GM18870 (cell line): ENCODE measurements at regions not wholly inside any gene's neighbourhood (a gene's known extent, or its start where the extent isn't known, plus 50 kb on each side); places are given as distances from the start of the nearest gene placed in this dataset.

Experiments used
- ATAC-seq: cut with Tn5 transposase; IDR thresholded peaks from one replicate; pipeline ENCODE4 v1.9.1; 2021; ENCODE audit warnings: moderate library complexity; ENCODE audit not compliant: unreplicated experiment

GRCh38 chr1:38721816-38722215 lies 137.8 kb downstream of the RRAGC start:
- ATAC-seq = no peak

GRCh38 chr1:38719880-38720279 lies 139.7 kb downstream of the RRAGC start:
- no peak for ATAC-seq

- no peak for ATAC-seq
Measured at GRCh38 chr1:38718031-38718430, 141.5 kb downstream of the RRAGC start.

GRCh38 chr1:38716229-38716628 lies 143.3 kb downstream of the RRAGC start:
- no peak for ATAC-seq

DNA sequence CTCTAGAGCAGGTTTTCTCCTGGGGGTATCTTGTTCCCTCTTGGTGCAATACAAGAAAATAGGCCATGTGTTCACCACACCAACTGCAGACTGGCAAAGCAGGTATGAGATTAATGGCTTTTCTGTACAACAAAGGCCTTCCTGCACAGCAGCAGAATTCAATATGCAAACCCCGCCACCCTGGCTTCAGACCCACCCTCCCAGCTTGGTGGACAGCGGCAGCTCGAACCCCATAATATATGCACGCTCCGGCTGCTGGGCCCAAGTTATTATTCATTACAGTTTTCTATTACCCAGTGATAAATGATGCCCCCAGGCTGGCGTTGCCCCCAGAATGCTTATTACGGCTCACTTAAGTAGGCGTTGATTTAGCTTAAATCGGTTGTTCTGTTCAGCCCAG lies 144.2 kb downstream of the RRAGC start:
- no peak for ATAC-seq

DNA sequence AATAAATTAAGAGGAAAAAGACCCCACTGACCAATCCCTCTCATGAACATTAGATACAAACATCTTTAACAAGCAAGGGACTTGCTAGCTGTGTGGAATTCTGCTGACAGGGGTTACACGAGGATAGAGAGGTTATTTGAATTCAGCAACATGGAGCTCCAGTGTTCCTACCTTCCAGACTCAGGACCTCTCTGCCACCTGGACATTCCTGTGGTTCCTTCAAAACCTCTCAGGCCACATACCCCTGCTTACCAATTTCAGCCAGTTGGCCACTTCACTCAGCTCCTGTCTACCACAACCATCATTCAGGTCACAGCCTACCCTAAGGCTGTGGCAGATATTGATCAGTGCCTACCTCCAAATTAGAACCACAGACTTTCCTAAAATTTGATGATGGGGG lies 147.5 kb downstream of the RRAGC start:
- no peak for ATAC-seq

DNA sequence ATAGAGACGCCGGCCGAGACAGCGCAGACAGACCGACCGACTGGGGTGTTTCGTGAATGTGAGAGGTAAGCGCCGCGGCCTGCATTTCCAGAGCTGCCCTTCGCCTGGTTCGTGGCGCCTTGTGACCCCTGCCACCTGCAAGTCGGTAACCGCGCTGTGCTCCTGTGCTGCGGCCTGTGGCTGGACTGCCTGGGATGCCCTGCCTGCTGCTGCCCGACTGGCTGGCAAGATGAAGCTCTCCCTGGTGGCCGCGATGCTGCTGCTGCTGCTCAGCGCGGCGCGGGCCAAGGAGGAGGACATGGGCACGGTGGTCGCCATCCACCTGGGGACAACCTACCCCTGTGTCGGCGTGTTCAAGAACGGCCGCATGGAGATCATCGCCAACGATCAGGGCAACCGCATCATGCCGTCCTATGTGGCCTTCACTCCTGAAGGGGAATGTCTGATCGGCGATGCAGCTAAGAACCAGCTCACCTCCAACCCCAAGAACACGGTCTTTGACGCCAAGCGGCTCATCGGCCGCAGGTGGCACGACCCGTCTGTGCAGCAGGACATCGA lies 150.8 kb downstream of the RRAGC start:
- ATAC-seq = no peak

DNA sequence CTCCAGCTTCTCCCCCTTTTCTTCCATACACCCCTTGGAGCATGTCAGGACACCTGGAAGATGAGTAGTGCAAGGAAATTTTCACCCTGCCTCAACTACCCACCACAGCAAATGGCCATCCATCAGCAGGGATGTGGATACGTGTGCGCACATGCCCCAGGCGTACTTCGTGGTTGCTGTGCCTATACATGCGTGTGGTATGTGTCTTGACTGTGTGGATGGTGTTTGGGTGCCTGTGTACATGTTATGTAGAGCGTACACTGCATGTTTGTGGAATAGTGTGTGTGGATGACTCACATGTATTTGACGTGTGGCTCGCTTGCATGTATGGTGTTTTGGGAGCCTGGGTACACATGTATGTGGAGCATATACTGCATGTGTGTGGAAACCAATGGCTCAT lies 158.5 kb downstream of the RRAGC start:
- no peak for ATAC-seq

- ATAC-seq = no peak
Measured at GRCh38 chr1:38700077-38700470, 159.5 kb downstream of the RRAGC start.

DNA sequence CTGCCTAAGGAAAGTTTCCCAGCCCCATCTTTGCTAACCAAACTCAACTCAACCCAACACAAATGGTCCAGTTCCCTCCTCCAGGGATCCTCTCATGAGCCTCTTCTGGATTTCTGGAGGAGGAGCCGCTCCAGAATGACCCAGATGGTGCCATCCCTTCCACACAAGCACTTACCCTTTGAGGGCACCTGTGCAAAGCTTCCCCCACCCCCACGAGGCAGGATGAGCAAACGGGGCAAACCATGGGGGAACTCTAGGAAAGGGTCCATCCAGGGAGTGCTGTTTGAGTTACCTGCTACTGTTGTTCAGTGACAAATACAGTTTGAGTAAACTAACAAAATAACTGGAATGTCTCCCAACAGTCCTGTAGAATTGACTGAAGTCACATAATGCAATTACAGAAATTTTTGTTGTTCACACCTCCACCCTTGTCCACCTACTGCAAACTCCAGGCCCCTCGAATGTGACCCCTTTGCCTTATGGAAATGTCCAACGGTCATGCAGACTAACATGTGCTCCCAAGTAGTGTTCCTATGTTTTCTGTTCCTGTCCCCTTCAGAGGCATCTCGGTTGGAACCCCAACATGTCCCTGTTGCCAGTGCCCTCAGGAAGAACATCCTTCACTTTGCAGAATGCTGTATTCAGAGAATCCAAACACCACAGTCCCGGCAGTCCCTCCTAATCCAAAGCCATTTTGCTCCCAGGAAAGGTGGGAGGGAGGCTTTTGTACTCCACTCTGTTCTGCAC lies 160.1 kb downstream of the RRAGC start:
- no peak for ATAC-seq

GRCh38 chr1:38697387-38697786 lies 162.2 kb downstream of the RRAGC start:
- ATAC-seq = no peak

DNA sequence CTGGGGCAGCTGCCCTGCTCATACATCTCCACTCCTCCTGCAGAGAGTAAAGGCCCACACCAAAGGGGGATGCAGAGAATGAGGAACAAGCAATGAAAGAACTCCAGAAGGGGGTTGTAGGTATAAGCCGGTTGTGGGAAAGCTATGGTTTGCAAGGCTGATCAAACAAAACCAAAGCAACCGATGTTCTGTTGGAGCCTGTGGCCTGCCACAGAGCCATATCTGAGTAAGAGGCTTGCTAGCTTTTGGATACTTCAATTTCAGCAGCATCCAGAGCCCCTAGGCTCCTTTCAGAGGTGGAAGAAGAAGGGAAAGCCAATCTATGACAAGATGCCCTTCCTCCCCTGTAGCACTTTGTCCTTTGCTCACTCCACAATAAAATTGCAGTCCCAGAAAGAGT lies 163.2 kb downstream of the RRAGC start:
- ATAC-seq = no peak

GRCh38 chr1:38693759-38694158 lies 165.8 kb downstream of the RRAGC start:
- no peak for ATAC-seq

DNA sequence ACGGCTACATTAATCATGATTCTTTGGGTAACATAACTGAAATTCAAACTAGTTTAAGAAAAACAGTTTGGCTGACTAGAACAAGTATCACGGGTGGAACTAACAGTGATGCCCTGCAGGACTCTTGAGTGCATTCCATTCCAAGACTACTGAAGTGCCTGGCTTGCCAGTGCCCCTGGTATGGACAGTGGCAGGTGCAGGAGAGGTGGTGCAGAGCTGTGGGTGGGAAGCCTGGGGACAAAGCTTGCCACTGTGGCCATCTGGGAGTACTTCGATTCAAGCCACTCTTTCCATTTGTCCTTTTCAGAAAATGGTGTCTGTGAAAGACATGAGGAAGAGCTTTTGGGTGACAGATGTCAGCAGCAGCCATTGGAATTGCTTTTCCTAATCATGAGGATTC lies 166.5 kb downstream of the RRAGC start:
- ATAC-seq = no peak

- ATAC-seq = no peak
Measured at GRCh38 chr1:38690790-38691449, 168.7 kb downstream of the RRAGC start.

DNA sequence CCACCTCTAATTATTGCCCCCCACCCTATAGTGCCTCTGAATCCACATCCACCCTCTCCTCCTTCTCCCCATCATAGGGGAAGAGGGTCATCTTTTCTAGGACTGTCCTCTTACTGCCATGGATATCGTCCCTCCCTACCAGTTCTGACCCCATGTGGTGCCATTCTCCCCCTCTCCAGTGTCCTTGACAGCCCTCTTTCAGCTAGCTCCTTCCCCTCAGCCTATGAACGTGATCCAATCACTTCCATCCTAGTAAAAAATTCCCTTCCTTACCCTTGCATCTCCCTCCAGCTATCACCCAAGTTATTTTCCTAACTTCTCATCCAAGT lies 172.7 kb downstream of the RRAGC start:
- ATAC-seq = no peak

GRCh38 chr1:38686167-38686926 lies 173.2 kb downstream of the RRAGC start:
- no peak for ATAC-seq

DNA sequence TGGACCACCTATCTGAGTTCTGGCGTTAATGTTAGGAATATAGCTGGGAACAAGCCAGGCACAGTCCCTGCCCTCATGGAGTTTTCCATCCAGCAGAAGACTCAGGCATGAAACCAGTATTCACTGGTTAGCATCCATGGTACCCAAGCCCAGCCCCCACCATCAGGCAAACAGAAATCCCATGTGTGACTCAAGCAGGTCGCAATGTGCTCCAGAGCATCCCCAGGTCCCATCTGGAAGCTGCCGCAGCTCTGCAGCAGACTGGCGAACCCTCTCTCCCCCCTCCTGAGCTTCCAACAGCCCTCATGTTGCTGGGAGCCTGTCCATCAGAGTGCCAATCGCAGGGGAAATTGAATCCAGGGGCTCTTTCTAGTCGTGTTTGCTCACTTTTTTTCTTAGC lies 174.2 kb downstream of the RRAGC start:
- no peak for ATAC-seq

GRCh38 chr1:38680801-38681510 lies 178.6 kb downstream of the RRAGC start:
- ATAC-seq = no peak

DNA sequence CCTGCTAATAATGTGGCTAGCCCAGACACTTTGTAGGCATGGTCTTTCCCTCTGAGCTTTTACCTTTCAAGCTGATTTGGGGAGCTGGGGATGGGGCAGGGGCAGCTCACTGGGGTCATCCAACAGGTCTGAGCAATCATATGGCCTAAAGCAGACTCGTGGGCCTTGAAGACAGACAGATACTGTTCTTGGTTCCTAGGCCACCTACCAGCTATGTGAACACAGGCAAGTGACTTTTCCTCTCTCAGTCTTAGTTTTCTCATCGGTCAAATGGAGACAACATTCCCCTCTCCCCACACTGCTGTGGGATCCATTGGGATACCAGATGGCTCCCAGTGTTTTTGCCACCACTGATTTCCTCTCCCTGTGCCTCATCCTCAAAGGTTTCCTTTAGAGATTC lies 181.8 kb downstream of the RRAGC start:
- ATAC-seq = no peak

DNA sequence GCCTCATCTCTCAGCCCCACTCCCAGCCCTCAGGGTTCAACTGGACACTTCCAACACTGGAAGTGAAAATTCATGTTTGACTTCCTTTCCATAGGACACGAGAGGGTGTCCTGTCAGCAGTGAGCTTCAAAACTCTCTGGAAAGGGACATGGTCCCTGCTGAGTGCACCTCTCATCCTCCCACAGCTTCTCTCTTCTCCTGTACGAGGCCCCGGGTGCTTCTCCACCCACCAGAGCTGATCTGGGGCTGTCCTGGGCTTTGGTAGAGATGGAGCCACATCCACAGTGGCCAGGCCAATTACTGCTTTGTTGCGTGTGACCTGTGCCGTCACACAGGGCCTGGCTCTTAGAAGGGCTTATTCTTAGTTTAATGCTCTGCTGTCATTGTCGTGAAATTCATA lies 182.3 kb downstream of the RRAGC start:
- no peak for ATAC-seq
